GM21367 (cell line): ENCODE measurements at regions not wholly inside any gene's neighbourhood (a gene's known extent, or its start where the extent isn't known, plus 50 kb on each side); places are given as distances from the start of the nearest gene placed in this dataset.
"Not testable (repeated sequence)": the region's sequence is repeated elsewhere in the genome, so short reads cannot be mapped to it uniquely, and the experiment has no call there.

ENCODE experiments used
- ATAC-seq: cut with Tn5 transposase; IDR thresholded peaks from one replicate; pipeline ENCODE4 v1.9.1; 2021; ENCODE audit not compliant: unreplicated experiment

DNA sequence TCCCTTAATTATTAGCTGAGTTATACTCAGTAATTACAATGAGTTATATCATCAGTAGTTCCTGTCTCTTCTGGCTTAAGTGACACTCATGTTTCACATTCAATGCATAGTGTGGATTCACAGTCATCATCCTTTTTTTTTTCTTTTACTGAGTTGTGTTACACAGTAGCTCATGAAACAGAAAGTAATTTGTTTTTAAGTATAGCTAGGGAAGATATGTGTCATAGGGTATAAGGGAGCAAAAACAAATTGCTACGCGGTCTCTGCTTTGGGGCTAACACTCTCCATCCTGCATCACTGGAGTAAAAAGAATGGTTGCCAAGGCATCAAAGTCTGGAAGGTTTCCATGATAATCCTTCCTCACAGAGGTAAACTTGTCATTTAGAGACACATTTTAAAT lies 971.7 kb upstream of the NCAM2 start:
- no peak for ATAC-seq

DNA sequence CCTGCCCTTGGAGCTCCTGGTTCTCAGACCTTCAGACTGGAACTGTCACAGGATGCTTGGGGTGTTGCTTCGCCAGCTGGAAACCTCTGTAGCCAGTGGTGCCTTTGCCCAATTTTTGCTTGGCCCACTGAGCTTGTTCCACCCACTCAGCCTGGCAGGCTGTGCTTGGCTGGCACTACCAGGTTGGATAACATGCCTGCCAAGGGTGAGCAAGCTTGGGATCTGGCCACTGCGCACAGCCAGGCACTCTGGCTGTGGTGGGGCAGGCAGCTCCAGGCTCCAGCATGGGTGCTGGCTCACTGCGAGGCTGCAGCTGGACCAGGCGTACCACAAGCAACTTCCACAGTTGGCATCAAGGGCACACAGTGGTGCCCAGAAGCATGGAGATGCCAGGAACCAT lies 967.8 kb upstream of the NCAM2 start:
- ATAC-seq = no peak

DNA sequence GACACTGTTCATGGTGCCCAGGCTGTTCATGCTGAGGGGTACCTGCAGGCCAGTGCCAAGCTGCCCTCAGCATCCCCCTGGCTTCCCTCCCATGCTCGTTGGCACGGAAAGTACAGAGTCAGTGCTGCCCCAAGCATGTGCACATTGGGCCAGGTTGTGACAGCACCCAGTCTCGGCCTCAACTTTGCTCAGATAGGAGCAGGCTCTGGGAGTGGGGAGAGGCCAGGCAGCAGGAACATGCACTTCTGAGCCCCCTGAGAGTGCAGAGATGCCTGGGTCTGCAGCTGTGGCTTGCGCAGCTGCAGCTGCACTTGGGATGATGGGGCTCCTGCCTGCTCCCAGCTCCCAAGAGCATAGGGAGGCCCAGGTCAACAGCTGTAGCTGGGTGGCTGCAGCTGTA lies 966.4 kb upstream of the NCAM2 start:
- ATAC-seq = no peak

DNA sequence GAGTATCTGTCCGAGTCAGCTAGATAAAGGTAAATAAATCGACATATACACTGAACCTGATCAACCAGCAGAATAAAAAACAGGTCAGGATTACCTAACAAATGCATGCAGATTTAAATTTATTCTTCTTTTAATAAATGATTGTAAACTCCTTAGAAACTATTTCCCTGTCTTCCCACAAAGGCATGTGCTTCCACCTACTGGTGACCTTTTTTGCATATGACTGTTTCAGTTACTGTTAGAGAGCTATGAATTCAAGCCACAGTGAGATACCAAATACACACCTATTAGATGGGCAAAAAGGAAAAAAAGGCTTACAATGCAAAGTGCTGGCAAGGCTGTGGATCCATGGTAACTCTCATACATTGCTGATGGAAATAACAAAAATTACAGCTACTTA lies 957.4 kb upstream of the NCAM2 start:
- no peak for ATAC-seq

DNA sequence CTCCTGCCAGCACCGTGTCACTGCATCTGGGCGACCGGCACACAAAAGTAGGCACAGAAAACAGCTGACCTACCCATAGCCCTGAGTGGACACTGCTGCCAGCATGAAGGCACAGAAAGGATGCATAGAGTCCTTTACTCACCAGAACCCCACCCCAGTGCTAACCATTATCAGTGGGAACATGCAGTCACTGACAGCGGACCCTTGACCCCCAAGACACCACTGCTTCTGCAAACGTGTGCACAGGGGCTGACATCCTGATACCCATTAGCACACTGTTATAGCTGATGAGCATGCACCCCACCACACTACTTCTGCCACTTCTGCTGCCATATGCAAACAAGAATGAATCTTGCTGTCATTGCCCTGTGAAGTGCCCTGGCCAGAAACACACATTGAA lies 953.0 kb upstream of the NCAM2 start:
- ATAC-seq = no peak

DNA sequence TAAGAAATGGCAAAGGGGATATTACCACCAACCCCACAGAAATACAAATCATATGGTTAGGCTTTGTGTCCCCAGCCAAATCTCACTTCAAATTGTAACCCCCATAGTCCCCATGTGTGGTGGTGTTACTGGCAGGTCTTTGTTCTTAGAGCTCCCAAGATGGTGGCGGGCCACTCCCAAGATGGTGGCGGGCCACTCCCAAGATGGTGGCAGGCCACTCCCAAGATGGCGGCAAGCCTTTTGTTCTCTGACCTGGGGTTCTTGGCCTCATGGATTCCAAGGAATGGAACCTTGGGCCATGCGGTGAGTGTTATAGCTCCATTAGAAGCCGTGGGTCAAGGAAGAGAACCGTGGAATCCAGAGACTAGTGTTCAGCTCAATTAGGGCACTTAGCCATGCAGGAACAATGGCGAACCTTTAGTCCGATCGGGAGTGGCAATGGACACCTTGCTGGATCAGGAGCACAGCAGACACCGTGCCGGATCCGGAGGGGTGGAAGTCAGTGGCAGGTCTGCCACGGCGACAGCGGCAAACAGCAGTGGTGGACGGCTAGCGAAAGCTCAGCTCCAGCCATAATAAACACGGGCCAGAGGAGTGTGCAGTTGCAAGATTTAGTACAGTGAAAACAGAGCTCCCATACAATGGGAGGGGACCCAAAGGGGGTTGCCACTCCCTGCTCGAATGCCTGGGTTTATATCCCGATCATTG lies 949.9 kb upstream of the NCAM2 start:
- not testable (repeated sequence) for ATAC-seq

DNA sequence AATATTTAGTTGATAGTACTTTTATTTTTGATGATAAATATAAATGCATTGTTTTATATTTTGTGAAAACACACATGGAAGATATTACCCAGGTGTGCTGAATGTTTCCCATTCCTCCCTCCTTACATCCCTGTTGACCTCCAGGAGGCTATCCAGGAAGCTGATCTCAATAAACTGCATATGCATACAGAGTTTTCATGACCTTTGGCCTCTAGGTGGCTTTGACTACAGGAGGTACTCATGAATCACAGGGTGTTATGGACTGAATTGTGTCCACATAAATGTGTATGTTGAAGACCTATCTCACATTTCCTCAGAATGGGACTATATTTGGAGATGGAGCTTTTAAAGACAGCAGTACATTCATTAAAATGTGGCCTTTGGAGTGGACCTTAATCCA lies 914.9 kb upstream of the NCAM2 start:
- no peak for ATAC-seq

DNA sequence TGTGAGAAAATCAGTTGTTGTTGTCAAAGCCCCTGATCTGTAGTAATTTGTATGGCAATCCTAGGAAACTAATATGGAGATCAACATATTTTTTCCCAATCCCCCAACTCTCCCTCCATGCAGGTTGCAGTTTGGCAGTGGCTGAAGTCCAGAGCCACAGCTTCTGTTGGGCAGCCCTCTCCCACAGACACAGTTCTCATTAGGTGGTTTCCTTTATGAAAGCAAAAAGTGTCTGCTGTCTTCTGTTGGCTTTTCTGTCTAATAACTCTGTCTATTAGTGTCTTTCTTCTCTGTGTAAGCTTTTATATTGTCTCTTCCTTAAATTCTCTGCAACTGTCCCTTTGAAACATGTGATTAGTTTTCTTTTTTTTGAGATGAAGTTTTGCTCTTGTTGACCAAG lies 914.3 kb upstream of the NCAM2 start:
- ATAC-seq = no peak

DNA sequence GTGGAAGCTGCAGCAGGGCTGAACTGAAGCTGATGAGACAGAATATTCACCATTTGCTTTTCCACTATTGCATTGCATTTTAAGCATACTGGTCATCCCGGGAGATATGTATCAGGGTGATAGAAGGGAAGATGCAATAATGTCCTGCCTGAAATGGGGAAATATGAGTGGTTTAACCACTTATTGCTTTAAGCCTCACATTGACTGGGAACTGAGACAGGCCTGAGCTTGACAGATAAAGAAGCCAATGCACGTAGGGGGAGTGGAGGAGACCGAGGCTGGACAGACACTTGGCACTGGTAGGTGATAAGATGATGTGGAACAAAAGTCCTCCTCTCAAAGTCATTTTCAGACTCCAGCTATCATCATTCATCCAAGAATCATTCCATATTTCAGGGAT lies 911.7 kb upstream of the NCAM2 start:
- ATAC-seq = no peak

DNA sequence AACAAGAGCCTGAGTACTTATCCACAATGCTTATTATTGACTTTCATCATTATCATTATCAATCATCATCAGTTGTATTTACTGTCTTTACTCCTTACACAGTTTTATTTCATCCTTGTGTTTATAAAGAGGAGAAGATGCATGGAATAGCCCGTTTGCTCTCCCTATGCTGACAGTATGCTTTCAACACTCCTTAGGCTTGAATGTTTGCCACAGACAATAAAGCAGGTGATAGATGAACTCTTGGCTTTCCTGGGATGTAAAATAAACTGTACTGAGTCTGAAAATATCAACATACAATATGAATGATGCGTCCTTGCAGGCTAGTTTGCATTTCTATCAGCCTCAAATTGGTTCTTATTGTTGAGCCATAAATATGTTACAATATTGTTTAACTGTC lies 891.8 kb upstream of the NCAM2 start:
- no peak for ATAC-seq

DNA sequence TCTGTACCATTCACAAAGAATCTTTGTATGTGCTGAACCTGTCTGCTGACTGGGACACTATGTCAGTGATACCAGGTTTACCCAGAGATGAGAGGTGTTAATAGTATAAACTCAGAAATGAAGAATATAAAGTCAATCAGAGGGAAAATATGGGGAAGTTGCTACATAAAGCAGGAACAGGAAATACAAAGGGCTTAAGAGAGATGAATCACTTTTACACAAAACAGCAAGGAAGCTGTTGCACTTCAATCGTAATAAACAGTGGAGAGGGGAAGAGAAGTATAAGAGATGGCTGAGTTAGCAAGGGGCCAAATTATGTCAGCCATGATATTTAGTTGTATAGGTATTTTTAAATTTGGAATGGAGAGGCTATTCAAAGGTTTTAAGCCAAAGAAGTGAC lies 890.2 kb upstream of the NCAM2 start:
- no peak for ATAC-seq

DNA sequence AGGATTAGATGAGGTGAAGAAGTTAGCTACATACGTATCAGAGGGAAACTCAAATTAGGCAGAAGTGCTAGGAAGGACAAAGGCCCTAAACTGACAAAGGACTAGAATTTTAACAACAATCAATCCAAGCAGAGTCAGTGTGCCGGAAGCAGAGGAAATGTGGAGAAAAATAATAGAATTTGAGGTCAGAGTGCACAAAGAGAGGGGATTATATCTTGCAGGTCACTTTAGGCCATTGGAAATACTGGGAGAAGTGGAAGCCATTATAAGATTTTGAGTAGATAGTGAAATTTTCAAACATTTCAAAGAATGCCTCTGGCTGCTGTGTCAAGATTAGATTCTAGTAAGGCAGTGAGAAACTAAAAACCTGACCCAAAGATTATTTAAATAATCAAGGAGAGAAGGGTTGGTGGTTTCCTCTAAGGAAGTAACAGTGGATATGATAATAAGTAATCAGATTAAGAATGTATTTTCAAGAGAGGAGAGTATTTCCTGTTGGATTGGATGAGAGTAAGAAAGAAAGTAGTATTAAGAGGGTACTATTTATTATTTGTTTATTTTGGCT lies 889.2 kb upstream of the NCAM2 start:
- ATAC-seq = no peak

DNA sequence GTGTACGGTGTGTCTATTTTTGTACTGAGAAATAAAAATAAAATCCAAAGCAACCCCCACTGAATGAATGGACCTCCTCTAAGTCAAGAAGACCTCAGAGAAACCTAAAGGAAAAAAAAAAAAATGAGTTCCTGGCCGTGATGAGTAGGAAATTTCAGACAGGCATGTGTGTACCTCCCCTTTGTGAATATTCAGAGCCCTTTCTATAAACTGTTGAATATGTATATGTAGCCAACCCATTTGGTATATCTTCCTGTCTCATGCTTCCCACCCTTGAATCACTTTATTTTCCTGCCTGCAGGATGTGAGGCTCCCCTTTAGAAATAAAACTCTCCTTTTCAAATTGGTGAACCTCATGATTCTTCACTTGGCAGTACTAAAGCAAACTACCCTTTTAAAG lies 887.8 kb upstream of the NCAM2 start:
- ATAC-seq = no peak

DNA sequence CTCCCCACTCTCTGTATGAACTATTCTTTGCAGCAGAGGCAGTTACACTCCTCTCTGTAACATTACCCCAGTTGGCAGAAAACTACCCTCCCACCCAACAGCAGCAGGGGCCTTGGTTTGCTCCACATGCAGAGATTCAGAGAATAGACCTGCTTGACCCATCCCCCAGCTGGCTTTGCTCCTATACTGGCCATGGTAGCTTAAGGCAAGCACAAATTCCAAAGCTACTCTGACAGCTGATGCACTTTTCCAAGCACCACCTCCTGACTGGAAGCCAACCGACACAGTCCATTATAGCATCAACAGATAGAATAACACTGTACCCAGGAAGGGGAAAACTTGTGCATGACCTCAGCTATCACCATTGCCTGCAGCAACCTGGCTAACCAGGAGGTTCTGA lies 846.5 kb upstream of the NCAM2 start:
- ATAC-seq = no peak

DNA sequence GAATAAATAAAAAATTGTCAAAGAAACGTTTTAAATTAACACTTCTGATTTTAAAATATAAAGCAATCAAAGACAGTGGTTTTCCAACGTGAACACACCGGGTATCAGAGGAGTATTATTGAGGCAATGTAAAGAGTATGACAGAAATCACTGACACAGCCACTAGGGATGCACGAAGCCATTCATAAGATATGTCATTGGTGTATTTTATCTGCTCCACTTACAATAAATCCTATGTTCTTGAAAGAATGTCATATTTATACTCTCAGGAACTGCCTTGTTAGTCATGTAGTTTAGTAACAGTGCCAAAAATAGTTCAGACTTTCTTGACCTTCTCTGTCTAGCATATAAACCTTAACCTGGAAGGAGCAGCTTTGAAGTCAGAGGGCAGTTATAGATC lies 835.0 kb upstream of the NCAM2 start:
- ATAC-seq = no peak

DNA sequence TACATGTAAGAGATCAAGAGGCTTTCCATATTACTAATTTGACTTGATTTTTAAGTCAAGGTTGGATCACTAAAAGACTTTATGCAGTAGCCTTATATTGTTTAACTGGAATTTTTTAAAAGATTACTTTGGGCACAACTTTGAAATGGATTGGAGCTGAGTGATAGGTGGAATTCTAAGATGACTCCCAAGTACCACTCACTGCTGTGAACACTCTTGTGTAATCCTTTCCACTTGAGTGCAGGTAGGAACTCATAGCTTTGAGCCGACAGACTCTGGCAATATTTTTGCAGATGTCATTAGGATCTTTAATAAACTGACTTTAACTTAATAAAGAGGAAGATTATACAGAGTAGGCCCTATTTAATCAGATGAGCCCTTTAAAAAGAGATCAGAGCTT lies 831.1 kb upstream of the NCAM2 start:
- ATAC-seq = no peak

DNA sequence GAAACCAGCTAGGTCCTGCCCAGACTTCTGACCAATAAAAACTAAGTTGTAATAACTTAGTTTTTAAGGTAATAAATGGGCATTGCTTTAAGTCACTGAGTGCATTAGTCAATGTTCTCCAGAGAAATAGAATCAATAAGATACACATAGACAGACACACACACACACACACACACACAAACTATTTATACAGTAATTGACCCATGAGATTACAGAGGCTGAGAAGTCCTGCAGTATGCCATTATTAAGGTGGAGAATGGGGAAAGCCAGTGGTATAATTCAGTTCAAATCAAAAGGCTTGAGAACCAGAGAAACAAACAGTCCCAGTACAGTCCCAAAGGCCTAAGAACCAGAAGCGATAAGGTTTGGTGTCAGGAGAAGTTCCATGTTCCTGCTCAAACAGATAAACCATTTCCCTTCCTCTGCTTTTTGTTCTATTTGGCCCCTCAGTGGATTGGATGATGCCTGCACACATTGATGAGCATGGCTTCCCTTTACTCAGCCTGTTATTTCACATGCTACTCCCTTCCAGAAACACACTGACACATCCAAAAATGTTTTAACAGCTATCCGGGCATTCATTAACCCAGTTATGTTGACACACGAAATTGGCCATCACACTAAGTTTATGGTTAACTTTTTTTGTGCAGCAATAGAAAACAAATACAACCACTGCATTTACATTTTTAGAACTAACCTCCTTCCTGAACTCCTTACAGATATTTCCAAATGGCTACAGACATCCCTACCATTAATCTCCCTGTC lies 828.2 kb upstream of the NCAM2 start:
- ATAC-seq = no peak

DNA sequence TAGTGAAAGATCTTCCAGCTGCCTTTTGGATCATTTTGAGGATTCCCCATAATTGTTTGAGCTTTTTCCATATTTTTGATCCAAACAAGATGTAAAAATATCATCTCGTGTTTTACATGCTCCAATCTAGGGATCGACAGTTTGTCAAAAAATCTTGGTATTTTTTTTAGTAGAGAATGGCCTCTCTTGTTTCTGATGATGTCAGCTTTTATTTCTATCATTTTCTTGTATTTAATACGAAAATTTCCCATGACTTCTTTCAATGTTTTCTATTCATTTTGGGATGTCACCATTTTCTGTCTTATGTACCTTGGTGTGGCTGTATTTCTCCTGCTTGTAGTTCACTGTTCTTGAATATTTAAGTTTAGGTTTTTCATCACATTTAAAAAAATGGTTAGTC lies 812.0 kb upstream of the NCAM2 start:
- no peak for ATAC-seq

DNA sequence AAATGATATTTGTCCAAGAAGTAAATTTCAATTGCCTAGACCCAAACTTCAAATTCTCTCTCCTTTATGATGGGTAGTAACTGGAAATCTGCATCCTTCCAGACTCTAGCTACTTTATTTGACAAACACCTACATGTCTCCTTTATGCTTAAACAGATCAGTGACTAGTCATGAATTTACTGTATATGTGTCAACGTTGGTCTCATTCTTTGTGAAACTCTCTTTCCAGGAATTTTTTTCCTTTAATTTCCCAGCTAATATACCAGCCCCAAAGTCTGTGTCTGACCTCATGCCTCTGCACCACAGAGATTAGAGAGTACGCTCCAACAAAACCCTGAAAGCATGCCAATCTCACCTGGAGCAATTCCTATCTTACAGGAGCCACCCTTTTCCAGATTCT lies 811.2 kb upstream of the NCAM2 start:
- ATAC-seq = no peak

DNA sequence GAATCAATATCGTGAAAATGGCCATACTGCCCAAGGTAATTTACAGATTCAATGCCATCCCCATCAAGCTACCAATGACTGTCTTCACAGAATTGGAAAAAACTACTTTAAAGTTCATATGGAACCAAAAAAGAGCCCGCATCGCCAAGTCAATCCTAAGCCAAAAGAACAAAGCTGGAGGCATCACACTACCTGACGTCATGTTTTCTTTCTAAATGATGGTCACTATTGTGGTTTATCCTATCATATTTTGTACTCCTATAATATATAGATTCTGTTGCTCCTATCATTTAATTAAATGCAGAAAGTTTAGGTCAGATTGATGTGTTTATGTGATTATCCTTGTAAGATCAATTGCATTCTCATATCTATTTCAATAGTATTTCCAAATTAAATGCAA lies 796.9 kb upstream of the NCAM2 start:
- not testable (repeated sequence) for ATAC-seq

DNA sequence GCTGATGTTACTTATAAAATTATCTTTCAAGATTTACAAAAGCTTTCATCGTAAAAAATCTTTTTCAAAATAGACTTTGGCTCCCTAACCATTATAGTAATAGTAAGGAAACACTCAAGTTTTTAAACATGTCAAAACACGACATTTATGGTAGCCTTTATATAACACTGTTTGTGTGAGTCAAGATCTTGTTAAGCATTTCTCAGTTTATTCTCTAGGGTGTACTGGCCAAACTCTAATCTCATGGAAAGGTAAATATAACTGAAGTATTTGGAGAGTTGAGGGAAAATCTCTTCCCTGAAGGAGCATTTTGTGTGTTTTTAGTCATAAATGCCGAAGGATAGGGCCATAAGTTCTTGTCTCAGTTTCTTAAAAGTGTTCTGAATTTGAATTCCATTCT lies 790.9 kb upstream of the NCAM2 start:
- ATAC-seq = no peak

DNA sequence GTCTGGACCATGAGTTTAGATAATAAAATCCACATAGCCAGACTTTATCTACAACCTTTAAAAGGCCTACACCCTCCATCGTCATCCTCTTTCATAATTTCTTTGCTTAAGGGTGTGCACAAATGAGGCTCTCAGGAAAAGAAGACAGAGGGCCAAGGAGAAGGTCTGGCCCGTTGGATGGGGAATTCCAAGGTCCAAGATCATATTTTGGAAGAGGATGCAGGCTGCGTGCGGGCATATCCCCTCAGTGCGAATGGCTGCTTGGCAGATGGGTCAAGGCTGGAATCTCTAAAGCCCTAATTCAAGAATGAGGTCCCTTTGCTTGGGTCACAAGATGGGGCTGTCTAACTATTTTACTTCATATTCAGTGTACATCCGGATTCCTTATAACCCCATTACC lies 782.2 kb upstream of the NCAM2 start:
- no peak for ATAC-seq

DNA sequence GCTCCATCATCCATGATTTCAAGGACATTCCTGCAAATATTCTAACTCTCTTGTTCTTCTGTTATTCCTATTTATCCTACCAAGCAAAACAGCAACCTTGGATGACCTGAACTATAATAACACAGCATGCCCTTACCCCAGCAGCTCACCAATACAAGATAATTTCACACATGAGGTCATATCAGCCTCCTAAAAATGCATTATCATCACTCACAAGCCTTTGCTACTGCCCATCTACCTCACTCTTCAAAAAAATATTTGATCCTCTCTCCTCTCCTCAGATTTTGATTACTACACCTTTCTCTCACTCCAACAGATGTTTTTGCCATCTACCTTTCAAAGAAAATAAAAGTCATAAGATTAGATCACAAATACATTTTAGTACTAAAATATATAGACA lies 777.6 kb upstream of the NCAM2 start:
- no peak for ATAC-seq
